ENCODE measurements at regions not wholly inside any gene's neighbourhood (a gene's known extent, or its start where the extent isn't known, plus 50 kb on each side); places are given as distances from the start of the nearest gene placed in this dataset.
"Not testable (repeated sequence)": the region's sequence is repeated elsewhere in the genome, so short reads cannot be mapped to it uniquely, and the experiment has no call there.

- ATAC-seq (no peak), DNase-seq (no peak)
- no peaks in the 10 kb centered on the region for H3K36me3 ChIP-seq (ENCODE audit: control insufficient read depth in 2 of 3, insufficient read depth in 3 of 3, low read length in 3 of 3)
- no peaks in the 10 kb centered on the region for H3K36me3 Mint-ChIP-seq
- no peak overlapping the region for H3K4me3 Mint-ChIP-seq
- peaks cover 0 to 12% (median 3%) of the 10 kb centered on the region in 11 donors for H3K9me3 Mint-ChIP-seq
- H3K4me1 ChIP-seq (ENCODE audit: control insufficient read depth in 2 of 2, insufficient read depth in 2 of 2, low read length in 2 of 2): no peaks in the 10 kb centered on the region
- no peaks in the 10 kb centered on the region for H3K9me3 ChIP-seq (ENCODE audit: control insufficient read depth in 2 of 3, low read length in 3 of 3)
- intact Hi-C loops (cut with micrococcal nuclease): no loop called here
- ChIA-PET POLR2A (no interaction called here), CTCF (no interaction called here)
- H3K27ac Mint-ChIP-seq: no peak overlapping the region
- no peaks in the 10 kb centered on the region for H3K4me1 Mint-ChIP-seq
- H3K4me3 ChIP-seq (ENCODE audit: low read length): no peak overlapping the region
- H3K27me3 Mint-ChIP-seq: no peaks in the 10 kb centered on the region
- H3K27ac ChIP-seq (ENCODE audit: low read depth, low read length): no peak overlapping the region
- H3K27me3 ChIP-seq (ENCODE audit: control insufficient read depth in 2 of 2, insufficient read depth in 2 of 2, low read length in 2 of 2): no peaks in the 10 kb centered on the region
These were observed 361.0 kb downstream of the ETV1 start for GRCh38 chr7:13628239-13629001.

DNA sequence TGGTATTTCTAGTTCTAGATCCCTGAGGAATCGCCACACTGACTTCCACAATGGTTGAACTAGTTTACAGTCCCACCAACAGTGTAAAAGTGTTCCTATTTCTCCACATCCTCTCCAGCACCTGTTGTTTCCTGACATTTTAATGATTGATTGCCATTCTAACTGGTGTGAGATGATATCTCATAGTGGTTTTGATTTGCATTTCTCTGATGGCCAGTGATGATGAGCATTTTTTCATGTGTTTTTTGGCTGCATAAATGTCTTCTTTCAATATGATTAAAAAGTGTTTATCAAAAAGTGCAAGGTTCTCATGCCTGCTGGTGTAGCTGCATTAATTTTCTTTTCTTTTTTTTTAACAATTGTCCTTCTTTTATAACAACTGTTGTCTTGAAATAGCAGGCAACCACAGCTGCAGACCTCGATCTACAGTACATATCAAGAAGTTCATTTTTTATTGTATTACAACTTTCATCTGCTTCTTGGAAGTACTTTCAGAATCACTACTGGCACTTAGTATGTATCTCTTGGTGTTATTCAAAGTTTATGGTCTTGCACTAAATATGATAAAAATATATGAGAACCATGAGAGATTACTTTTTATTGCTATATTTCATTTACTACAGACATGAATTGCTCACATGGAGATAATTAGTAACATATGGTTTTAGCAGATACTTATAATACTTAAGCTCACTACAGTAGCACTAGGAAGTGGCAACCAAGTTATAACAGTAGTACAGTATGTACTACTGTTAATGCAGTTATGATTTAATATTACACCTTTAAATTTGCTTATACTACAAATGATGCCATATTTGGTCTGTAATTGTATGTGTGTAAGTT, 358.0 kb downstream of the ETV1 start:
- H3K27me3 Mint-ChIP-seq; H3K4me3 ChIP-seq (ENCODE audit: low read length); H3K27ac ChIP-seq (ENCODE audit: low read depth, low read length); H3K27me3 ChIP-seq (ENCODE audit: control insufficient read depth in 2 of 2, insufficient read depth in 2 of 2, low read length in 2 of 2); ATAC-seq; H3K9me3 ChIP-seq (ENCODE audit: control insufficient read depth in 2 of 3, low read length in 3 of 3); H3K4me3 Mint-ChIP-seq; intact Hi-C loops (cut with micrococcal nuclease); H3K4me1 Mint-ChIP-seq; H3K36me3 ChIP-seq (ENCODE audit: control insufficient read depth in 2 of 3, insufficient read depth in 3 of 3, low read length in 3 of 3); H3K4me1 ChIP-seq (ENCODE audit: control insufficient read depth in 2 of 2, insufficient read depth in 2 of 2, low read length in 2 of 2); POLR2A ChIA-PET; CTCF ChIA-PET; DNase-seq; H3K36me3 Mint-ChIP-seq; H3K27ac Mint-ChIP-seq: not testable (repeated sequence)
- H3K9me3 Mint-ChIP-seq: peaks cover 0 to 12% (median 3%) of the 10 kb centered on the region in 11 donors

DNA sequence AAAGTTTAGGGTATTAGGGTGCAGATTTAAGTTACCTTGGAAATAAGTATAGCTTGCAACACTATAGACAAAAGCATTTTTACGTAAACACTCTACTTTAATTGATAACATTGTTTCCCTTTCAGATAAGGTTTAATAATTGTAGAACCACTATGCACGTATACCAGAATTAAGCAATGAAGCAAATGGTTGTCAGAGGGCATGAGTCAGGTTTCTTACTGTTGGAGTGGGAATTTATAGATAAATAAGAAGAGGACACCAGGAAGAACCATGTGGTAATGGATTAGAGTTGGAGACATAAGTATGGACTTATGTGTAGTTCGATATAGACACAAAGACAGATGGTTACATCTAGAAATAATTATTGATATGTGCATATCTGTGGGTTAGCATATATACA, 355.6 kb downstream of the ETV1 start:
- H3K9me3 ChIP-seq (ENCODE audit: control insufficient read depth in 2 of 3, low read length in 3 of 3): no peaks in the 10 kb centered on the region
- ATAC-seq (no peak), DNase-seq (no peak)
- Mint-ChIP-seq H3K27ac (no peak overlapping the region), H3K27me3 (no peaks in the 10 kb centered on the region), H3K9me3 (peaks cover 0 to 7% (median 0%) of the 10 kb centered on the region in 11 donors), H3K4me1 (peaks cover 0 to 2% (median 0%) of the 10 kb centered on the region in 7 donors), H3K4me3 (no peak overlapping the region), H3K36me3 (no peaks in the 10 kb centered on the region)
- no peak overlapping the region for H3K27ac ChIP-seq (ENCODE audit: low read depth, low read length)
- no peak overlapping the region for H3K4me3 ChIP-seq (ENCODE audit: low read length)
- intact Hi-C loops (cut with micrococcal nuclease): no loop called here
- no peaks in the 10 kb centered on the region for H3K4me1 ChIP-seq (ENCODE audit: control insufficient read depth in 2 of 2, insufficient read depth in 2 of 2, low read length in 2 of 2)
- ChIA-PET POLR2A (no interaction called here), CTCF (no interaction called here)
- no peaks in the 10 kb centered on the region for H3K36me3 ChIP-seq (ENCODE audit: control insufficient read depth in 2 of 3, insufficient read depth in 3 of 3, low read length in 3 of 3)
- no peaks in the 10 kb centered on the region for H3K27me3 ChIP-seq (ENCODE audit: control insufficient read depth in 2 of 2, insufficient read depth in 2 of 2, low read length in 2 of 2)

DNA sequence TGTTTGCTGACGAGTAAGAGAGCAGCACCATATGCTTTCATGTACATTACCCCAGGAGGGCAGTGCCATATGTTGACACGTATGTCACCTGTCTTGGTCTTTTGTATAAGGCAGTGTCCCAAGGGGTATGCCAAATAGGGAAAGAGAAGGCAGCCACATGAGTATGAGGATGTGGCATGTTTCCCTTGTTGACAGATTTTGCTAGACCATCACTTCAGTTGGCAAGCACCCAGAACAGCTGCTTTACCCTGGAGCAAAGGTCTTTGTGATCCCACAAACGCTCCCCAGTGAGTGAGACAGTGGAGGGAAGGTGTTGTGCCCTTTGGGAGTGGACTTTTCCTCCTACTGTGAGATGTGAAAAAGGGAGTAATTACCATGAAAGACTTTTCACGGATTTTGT, 350.1 kb downstream of the ETV1 start:
- intact Hi-C loops (cut with micrococcal nuclease): no loop called here
- Histone ChIP-seq H3K4me3 (ENCODE audit: low read length) (no peak overlapping the region), H3K27ac (ENCODE audit: low read depth, low read length) (no peak overlapping the region), H3K4me1 (ENCODE audit: control insufficient read depth in 2 of 2, insufficient read depth in 2 of 2, low read length in 2 of 2) (no peaks in the 10 kb centered on the region), H3K9me3 (ENCODE audit: control insufficient read depth in 2 of 3, low read length in 3 of 3) (no peaks in the 10 kb centered on the region), H3K36me3 (ENCODE audit: control insufficient read depth in 2 of 3, insufficient read depth in 3 of 3, low read length in 3 of 3) (no peaks in the 10 kb centered on the region), H3K27me3 (ENCODE audit: control insufficient read depth in 2 of 2, insufficient read depth in 2 of 2, low read length in 2 of 2) (no peaks in the 10 kb centered on the region)
- ChIA-PET POLR2A (no interaction called here), CTCF (no interaction called here)
- H3K4me1 Mint-ChIP-seq: peaks cover 0 to 2% (median 0%) of the 10 kb centered on the region in 7 donors
- H3K9me3 Mint-ChIP-seq: peaks cover 0 to 7% (median 2%) of the 10 kb centered on the region in 11 donors
- no peak overlapping the region for H3K27ac Mint-ChIP-seq
- no peak overlapping the region for H3K4me3 Mint-ChIP-seq
- no peak for ATAC-seq
- H3K27me3 Mint-ChIP-seq: no peaks in the 10 kb centered on the region
- H3K36me3 Mint-ChIP-seq: no peaks in the 10 kb centered on the region
- no peak for DNase-seq

DNA sequence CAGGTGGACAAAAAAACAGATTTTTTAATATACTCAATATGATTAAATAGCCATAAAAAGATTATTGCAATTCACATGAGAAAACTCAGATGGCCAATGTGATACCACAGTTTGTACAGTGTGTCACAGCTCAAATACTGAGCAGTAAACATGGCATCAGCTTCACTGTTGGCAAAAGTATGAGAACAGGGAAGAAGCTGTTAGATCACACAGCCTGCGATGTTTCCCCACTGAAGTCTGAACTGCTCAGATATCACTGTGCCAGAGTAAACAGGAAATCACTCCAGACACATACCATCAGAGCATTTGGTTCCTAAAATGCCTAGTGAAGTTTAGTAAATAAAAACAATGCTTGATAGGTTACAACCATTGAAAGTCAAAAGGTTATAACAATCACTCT, 347.8 kb downstream of the ETV1 start:
- H3K4me3 ChIP-seq (ENCODE audit: low read length): no peak overlapping the region
- intact Hi-C loops (cut with micrococcal nuclease): no loop called here
- no peaks in the 10 kb centered on the region for H3K4me1 ChIP-seq (ENCODE audit: control insufficient read depth in 2 of 2, insufficient read depth in 2 of 2, low read length in 2 of 2)
- CTCF ChIA-PET: no interaction called here
- POLR2A ChIA-PET: no interaction called here
- no peaks in the 10 kb centered on the region for H3K36me3 ChIP-seq (ENCODE audit: control insufficient read depth in 2 of 3, insufficient read depth in 3 of 3, low read length in 3 of 3)
- DNase-seq (no peak), ATAC-seq (no peak)
- Mint-ChIP-seq H3K4me1 (peaks cover 0 to 2% (median 0%) of the 10 kb centered on the region in 7 donors), H3K36me3 (no peaks in the 10 kb centered on the region), H3K27me3 (no peaks in the 10 kb centered on the region), H3K27ac (no peak overlapping the region), H3K4me3 (no peak overlapping the region), H3K9me3 (peaks cover 0 to 7% (median 2%) of the 10 kb centered on the region in 11 donors)
- no peaks in the 10 kb centered on the region for H3K9me3 ChIP-seq (ENCODE audit: control insufficient read depth in 2 of 3, low read length in 3 of 3)
- H3K27ac ChIP-seq (ENCODE audit: low read depth, low read length): no peak overlapping the region
- H3K27me3 ChIP-seq (ENCODE audit: control insufficient read depth in 2 of 2, insufficient read depth in 2 of 2, low read length in 2 of 2): no peaks in the 10 kb centered on the region

GRCh38 chr7:13651167-13651566, 338.3 kb downstream of the ETV1 start:
- intact Hi-C loops (cut with micrococcal nuclease): no loop called here
- no peaks in the 10 kb centered on the region for H3K36me3 ChIP-seq (ENCODE audit: control insufficient read depth in 2 of 3, insufficient read depth in 3 of 3, low read length in 3 of 3)
- no peak overlapping the region for H3K27ac Mint-ChIP-seq
- ATAC-seq (no peak), DNase-seq (no peak)
- H3K4me3 Mint-ChIP-seq: no peak overlapping the region
- no peak overlapping the region for H3K27ac ChIP-seq (ENCODE audit: low read depth, low read length)
- H3K27me3 ChIP-seq (ENCODE audit: control insufficient read depth in 2 of 2, insufficient read depth in 2 of 2, low read length in 2 of 2): no peaks in the 10 kb centered on the region
- no peaks in the 10 kb centered on the region for H3K27me3 Mint-ChIP-seq
- no peaks in the 10 kb centered on the region for H3K9me3 ChIP-seq (ENCODE audit: control insufficient read depth in 2 of 3, low read length in 3 of 3)
- CTCF ChIA-PET: no interaction called here
- H3K9me3 Mint-ChIP-seq: peaks cover 0 to 8% (median 0%) of the 10 kb centered on the region in 11 donors
- no peak overlapping the region for H3K4me3 ChIP-seq (ENCODE audit: low read length)
- H3K4me1 Mint-ChIP-seq: no peaks in the 10 kb centered on the region
- no peaks in the 10 kb centered on the region for H3K36me3 Mint-ChIP-seq
- H3K4me1 ChIP-seq (ENCODE audit: control insufficient read depth in 2 of 2, insufficient read depth in 2 of 2, low read length in 2 of 2): no peaks in the 10 kb centered on the region
- POLR2A ChIA-PET: no interaction called here

DNA sequence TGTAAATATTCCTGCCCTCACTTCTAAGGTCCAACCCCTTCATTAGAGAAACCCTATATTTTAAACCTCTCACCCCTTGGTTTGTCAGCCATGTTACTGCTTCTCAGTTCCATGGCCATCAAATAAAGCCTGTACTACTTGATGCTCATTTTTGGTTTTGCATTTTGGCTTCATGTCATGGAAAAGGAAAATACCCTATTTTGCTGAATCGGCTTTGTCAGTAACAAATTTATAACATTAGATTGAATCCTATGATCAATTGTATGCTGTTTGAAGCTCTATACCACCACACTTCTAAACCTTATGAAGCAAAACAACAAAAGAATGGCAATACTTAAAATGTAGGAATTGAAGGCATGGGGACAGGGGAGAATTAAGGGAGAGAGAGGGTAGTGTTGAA, 333.1 kb downstream of the ETV1 start:
- no peak overlapping the region for H3K27ac ChIP-seq (ENCODE audit: low read depth, low read length)
- intact Hi-C loops (cut with micrococcal nuclease): no loop called here
- no peaks in the 10 kb centered on the region for H3K27me3 ChIP-seq (ENCODE audit: control insufficient read depth in 2 of 2, insufficient read depth in 2 of 2, low read length in 2 of 2)
- H3K9me3 Mint-ChIP-seq: peaks cover 0 to 17% (median 4%) of the 10 kb centered on the region in 11 donors
- DNase-seq (no peak), ATAC-seq (no peak)
- no peaks in the 10 kb centered on the region for H3K27me3 Mint-ChIP-seq
- H3K4me3 Mint-ChIP-seq: no peak overlapping the region
- H3K36me3 ChIP-seq (ENCODE audit: control insufficient read depth in 2 of 3, insufficient read depth in 3 of 3, low read length in 3 of 3): no peaks in the 10 kb centered on the region
- H3K9me3 ChIP-seq (ENCODE audit: control insufficient read depth in 2 of 3, low read length in 3 of 3): no peaks in the 10 kb centered on the region
- no peaks in the 10 kb centered on the region for H3K4me1 Mint-ChIP-seq
- POLR2A ChIA-PET: no interaction called here
- H3K27ac Mint-ChIP-seq: no peak overlapping the region
- no peak overlapping the region for H3K4me3 ChIP-seq (ENCODE audit: low read length)
- no peaks in the 10 kb centered on the region for H3K4me1 ChIP-seq (ENCODE audit: control insufficient read depth in 2 of 2, insufficient read depth in 2 of 2, low read length in 2 of 2)
- CTCF ChIA-PET: no interaction called here
- no peaks in the 10 kb centered on the region for H3K36me3 Mint-ChIP-seq
